DMS 273 (cell line): ENCODE measurements at regions not wholly inside any gene's neighbourhood (a gene's known extent, or its start where the extent isn't known, plus 50 kb on each side); places are given as distances from the start of the nearest gene placed in this dataset.

Experiments used
- DNase-seq: peaks from one replicate; lab custom pipeline; 2025; ENCODE audit not compliant: unreplicated experiment; lab: John Stamatoyannopoulos, UW

- DNase-seq: no peak
Observed at GRCh38 chr5:117205894-117206293, 631.3 kb upstream of the SEMA6A start.

GRCh38 chr5:117204926-117205869 lies 630.6 kb upstream of the SEMA6A start:
- peak; percentile 88 for DNase-seq

- DNase-seq: peak; percentile 54
Observed at GRCh38 chr5:117204404-117204803, 629.8 kb upstream of the SEMA6A start.

- DNase-seq: no peak
Observed at GRCh38 chr5:117203584-117203983, 629.0 kb upstream of the SEMA6A start.

- DNase-seq: peak; percentile 73
Observed at GRCh38 chr5:117201001-117201400, 626.4 kb upstream of the SEMA6A start.

- DNase-seq: peak; percentile 51
Observed at GRCh38 chr5:117195076-117195475, 620.5 kb upstream of the SEMA6A start.

GRCh38 chr5:117191251-117191650 lies 616.6 kb upstream of the SEMA6A start:
- DNase-seq: no peak

- DNase-seq: no peak
Observed at GRCh38 chr5:117189784-117190183, 615.2 kb upstream of the SEMA6A start.

- DNase-seq: no peak
Observed at GRCh38 chr5:117188211-117188610, 613.6 kb upstream of the SEMA6A start.

- DNase-seq: peak; percentile 18
Observed at GRCh38 chr5:117186751-117187150, 612.1 kb upstream of the SEMA6A start.

- DNase-seq: no peak
Observed at GRCh38 chr5:117183326-117183725, 608.7 kb upstream of the SEMA6A start.

GRCh38 chr5:117182104-117182503 lies 607.5 kb upstream of the SEMA6A start:
- no peak for DNase-seq

GRCh38 chr5:117177302-117177701 lies 602.7 kb upstream of the SEMA6A start:
- DNase-seq: no peak

GRCh38 chr5:117165068-117165467 lies 590.4 kb upstream of the SEMA6A start:
- no peak for DNase-seq

GRCh38 chr5:117161718-117162335 lies 587.2 kb upstream of the SEMA6A start:
- DNase-seq: no peak

GRCh38 chr5:117160391-117160790 lies 585.8 kb upstream of the SEMA6A start:
- no peak for DNase-seq

- no peak for DNase-seq
Observed at GRCh38 chr5:117149312-117149711, 574.7 kb upstream of the SEMA6A start.

- DNase-seq: no peak
Observed at GRCh38 chr5:117144086-117144485, 569.5 kb upstream of the SEMA6A start.

- no peak for DNase-seq
Observed at GRCh38 chr5:117143406-117143805, 568.8 kb upstream of the SEMA6A start.

- DNase-seq: no peak
Observed at GRCh38 chr5:117138523-117138922, 563.9 kb upstream of the SEMA6A start.

GRCh38 chr5:117135851-117136250 lies 561.2 kb upstream of the SEMA6A start:
- DNase-seq: no peak

GRCh38 chr5:117133198-117133597 lies 558.6 kb upstream of the SEMA6A start:
- no peak for DNase-seq
